ENCODE measurements at regions not wholly inside any gene's neighbourhood (a gene's known extent, or its start where the extent isn't known, plus 50 kb on each side); places are given as distances from the start of the nearest gene placed in this dataset.

DNA sequence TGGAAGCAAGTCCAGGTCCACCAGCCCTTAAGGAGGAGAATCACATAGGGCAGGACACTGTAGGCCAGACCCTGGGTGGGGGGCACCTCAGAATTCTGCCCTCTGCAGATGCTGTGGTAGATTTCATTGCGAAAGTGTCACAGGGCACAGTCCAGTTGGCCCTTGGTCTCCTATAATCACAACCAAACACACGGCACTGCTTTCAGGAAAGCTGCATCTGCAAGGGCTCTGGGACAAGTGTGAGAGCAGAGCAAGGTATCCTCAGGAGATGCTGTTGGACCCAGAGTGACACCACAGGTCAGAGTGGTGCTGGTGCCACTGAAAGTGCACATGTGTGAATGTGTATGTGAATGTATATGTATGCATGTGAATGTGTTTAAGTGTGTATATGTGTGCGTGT is 88.6 kb upstream of the MBNL2 start:
- TF ChIP-seq CTCF (conservative IDR thresholded peaks at IDR 0.05; ENCODE audit: low read depth, low read length) (no peak), EZH2phosphoT487 (IDR thresholded peaks at IDR 0.05; ENCODE audit: borderline replicate concordance, low read length) (no peak)

Data from PC-3 (cell line).